DND-41 (cell line): ENCODE measurements at regions not wholly inside any gene's neighbourhood (a gene's known extent, or its start where the extent isn't known, plus 50 kb on each side); places are given as distances from the start of the nearest gene placed in this dataset.

Source experiments
- ATAC-seq: fragments of 200-7000 bp; cut with Tn5 transposase; 3 replicates; pipeline ENCODE4 v1.9.1; 2021; ENCODE audit warnings: low read depth; ENCODE audit not compliant: insufficient read depth
- DNase-seq: peaks from one replicate; pipeline ENCODE4 v3.0.0-alpha.2; 2020
- H2AFZ ChIP-seq: 2 replicates; pipeline ENCODE4 v1.6.0; 2012; ENCODE audit warnings: low read depth, low read length
- H3K27ac ChIP-seq: 2 replicates; pipeline ENCODE4 v1.5.1; 2012; ENCODE audit warnings: low read length, inconsistent platforms
- H3K27me3 ChIP-seq: fragments of 200-600 bp; sonication (generic); 2 replicates; pipeline ENCODE4 v1.6.0; 2012; ENCODE audit warnings: low read length, mild to moderate bottlenecking, inconsistent platforms; ENCODE audit not compliant: insufficient read depth, poor library complexity
- H3K36me3 ChIP-seq: 2 replicates; pipeline ENCODE4 v1.5.1; 2012; ENCODE audit warnings: low read length, inconsistent platforms; ENCODE audit not compliant: insufficient read depth
- H3K4me1 ChIP-seq: 2 replicates; pipeline ENCODE4 v1.5.1; 2012; ENCODE audit warnings: mild to moderate bottlenecking, low read length; ENCODE audit not compliant: insufficient read depth
- H3K4me2 ChIP-seq: 2 replicates; pipeline ENCODE4 v1.6.0; 2012; ENCODE audit warnings: mild to moderate bottlenecking, moderate library complexity, low read length, inconsistent platforms; ENCODE audit not compliant: insufficient read depth
- H3K4me3 ChIP-seq, 2 experiments: fragments of 200-600 bp in 1 of 2; shearing (Covaris generic) in 1 of 2; 2 replicates each; pipeline ENCODE4 v1.5.1; 2012 to 2016; ENCODE audit warnings: inconsistent platforms in 2 of 2, low read length in 2 of 2, mild to moderate bottlenecking in 2 of 2, low read depth in 1 of 2, moderate library complexity in 1 of 2
- H3K79me2 ChIP-seq: 2 replicates; pipeline ENCODE4 v1.6.0; 2012; ENCODE audit warnings: low read length, inconsistent platforms; ENCODE audit not compliant: insufficient read depth
- H3K9ac ChIP-seq: 2 replicates; pipeline ENCODE4 v1.6.0; 2012; ENCODE audit warnings: low read depth, mild to moderate bottlenecking, inconsistent platforms, low read length, moderate library complexity
- H3K9me3 ChIP-seq: 2 replicates; pipeline ENCODE4 v1.5.1; 2012; ENCODE audit warnings: low read length, moderate library complexity, mild to moderate bottlenecking, inconsistent platforms; ENCODE audit not compliant: insufficient read depth, severe bottlenecking
- H4K20me1 ChIP-seq: 2 replicates; pipeline ENCODE4 v1.6.0; 2012; ENCODE audit warnings: low read length; ENCODE audit not compliant: insufficient read depth
- CTCF ChIP-seq: IDR thresholded peaks from 2 replicates; pipeline ENCODE4 v1.5.1; 2012; ENCODE audit warnings: borderline replicate concordance, low read length, moderate library complexity, mild to moderate bottlenecking; ENCODE audit not compliant: poor library complexity, severe bottlenecking; ENCODE audit errors: extremely low read depth
- EZH2 ChIP-seq: IDR thresholded peaks from 3 replicates; pipeline ENCODE4 v1.6.1; 2012; ENCODE audit warnings: borderline replicate concordance, low read depth, mild to moderate bottlenecking, moderate library complexity, low read length, inconsistent platforms; ENCODE audit not compliant: severe bottlenecking

GRCh38 chr12:67742461-67742860, 93.9 kb downstream of the DYRK2 start:
- TF ChIP-seq EZH2 = no peak
- TF ChIP-seq CTCF = no peak
- H3K36me3 ChIP-seq = no peaks in the 10 kb centered on the region
- H4K20me1 ChIP-seq = no peaks in the 10 kb centered on the region
- no peak overlapping the region for H3K4me2 ChIP-seq
- H3K27me3 ChIP-seq = no peaks in the 10 kb centered on the region
- H3K4me1 ChIP-seq = no peaks in the 10 kb centered on the region
- DNase-seq = no peak
- H3K79me2 ChIP-seq = no peaks in the 10 kb centered on the region
- H3K4me3 ChIP-seq = no peak overlapping the region
- H3K9me3 ChIP-seq = no peaks in the 10 kb centered on the region
- ATAC-seq = no peak
- no peak overlapping the region for H3K27ac ChIP-seq
- no peak overlapping the region for H3K9ac ChIP-seq
- no peak overlapping the region for H2AFZ ChIP-seq

- Histone ChIP-seq H4K20me1 (no peaks in the 10 kb centered on the region), H3K79me2 (no peaks in the 10 kb centered on the region), H2AFZ (no peak overlapping the region), H3K36me3 (no peaks in the 10 kb centered on the region), H3K4me2 (no peak overlapping the region), H3K4me1 (no peaks in the 10 kb centered on the region), H3K4me3 (no peak overlapping the region), H3K9me3 (no peaks in the 10 kb centered on the region), H3K27me3 (no peaks in the 10 kb centered on the region), H3K27ac (no peak overlapping the region), H3K9ac (no peak overlapping the region)
- no peak for TF ChIP-seq CTCF
- no peak for TF ChIP-seq EZH2
- no peak for DNase-seq
- no peak for ATAC-seq
Measured at GRCh38 chr12:67747869-67748742, 99.6 kb downstream of the DYRK2 start.

GRCh38 chr12:67748743-67749040, 100.1 kb downstream of the DYRK2 start:
- H3K79me2 ChIP-seq = no peaks in the 10 kb centered on the region
- H3K4me2 ChIP-seq = no peak overlapping the region
- no peaks in the 10 kb centered on the region for H3K9me3 ChIP-seq
- H3K27me3 ChIP-seq = no peaks in the 10 kb centered on the region
- ATAC-seq (no peak), DNase-seq (no peak)
- H2AFZ ChIP-seq = no peak overlapping the region
- no peaks in the 10 kb centered on the region for H3K36me3 ChIP-seq
- no peaks in the 10 kb centered on the region for H3K4me1 ChIP-seq
- no peak overlapping the region for H3K27ac ChIP-seq
- no peaks in the 10 kb centered on the region for H4K20me1 ChIP-seq
- no peak overlapping the region for H3K4me3 ChIP-seq
- H3K9ac ChIP-seq = no peak overlapping the region
- TF ChIP-seq CTCF = no peak
- no peak for TF ChIP-seq EZH2
